Neural cell (in vitro differentiated cells): ENCODE measurements at regions not wholly inside any gene's neighbourhood (a gene's known extent, or its start where the extent isn't known, plus 50 kb on each side); places are given as distances from the start of the nearest gene placed in this dataset.
"Not testable (repeated sequence)": the region's sequence is repeated elsewhere in the genome, so short reads cannot be mapped to it uniquely, and the experiment has no call there.

ENCODE experiments used
- H2AFZ ChIP-seq: fragments of 200-600, 300-800 bp; sonication (generic), shearing (Covaris generic); 2 replicates; pipeline ENCODE4 v1.6.0; 2014; ENCODE audit warnings: low read depth, mild to moderate bottlenecking, antibody characterized with exemption, low read length, moderate library complexity
- H3F3A ChIP-seq: fragments of 200-600 bp; shearing (Covaris generic); 2 replicates; pipeline ENCODE4 v1.6.1; 2016; ENCODE audit warnings: mild to moderate bottlenecking, moderate library complexity, mixed read lengths, antibody characterized with exemption, low read length; ENCODE audit not compliant: insufficient read depth, poor library complexity, severe bottlenecking
- H3K27ac ChIP-seq: fragments of 200-600, 300-800 bp; sonication (generic), shearing (Covaris generic); 2 replicates; pipeline ENCODE4 v1.5.1; 2014; ENCODE audit warnings: mild to moderate bottlenecking, low read length, moderate library complexity
- H3K27me3 ChIP-seq: fragments of 300-800, 200-600 bp; sonication (generic), shearing (Covaris generic); 2 replicates; pipeline ENCODE4 v1.6.0; 2014; ENCODE audit warnings: mild to moderate bottlenecking, low read depth, low read length, moderate library complexity; ENCODE audit not compliant: insufficient read depth
- H3K36me3 ChIP-seq: fragments of 300-800, 200-600 bp; sonication (generic), shearing (Covaris generic); 2 replicates; pipeline ENCODE4 v1.5.1; 2014; ENCODE audit warnings: mild to moderate bottlenecking, antibody characterized with exemption, low read length, moderate library complexity; ENCODE audit not compliant: insufficient read depth
- H3K4me2 ChIP-seq: fragments of 300-800, 200-600 bp; sonication (generic), shearing (Covaris generic); 2 replicates; pipeline ENCODE4 v1.6.0; 2014; ENCODE audit warnings: mild to moderate bottlenecking, low read length
- H3K4me3 ChIP-seq: fragments of 300-800, 200-600 bp; sonication (generic), shearing (Covaris generic); 2 replicates; pipeline ENCODE4 v1.5.1; 2014; ENCODE audit warnings: mild to moderate bottlenecking, low read length, moderate library complexity
- H3K79me2 ChIP-seq: fragments of 200-600 bp; shearing (Covaris generic); replicated peaks from 2 replicates; pipeline ENCODE4 v1.6.0; 2014; ENCODE audit warnings: mild to moderate bottlenecking, low read length, moderate library complexity; ENCODE audit not compliant: insufficient read depth
- H3K9ac ChIP-seq: fragments of 300-800, 200-600 bp; sonication (generic), shearing (Covaris generic); 2 replicates; pipeline ENCODE4 v1.6.1; 2016; ENCODE audit warnings: mild to moderate bottlenecking, low read length, mixed read lengths
- H3K9me2 ChIP-seq: fragments of 200-600 bp; shearing (Covaris generic); 2 replicates; pipeline ENCODE4 v1.6.1; 2016; ENCODE audit warnings: mild to moderate bottlenecking, low read length, mixed read lengths; ENCODE audit not compliant: insufficient read depth
- H3K9me3 ChIP-seq: fragments of 200-600, 300-800 bp; sonication (generic), shearing (Covaris generic); 2 replicates; pipeline ENCODE4 v1.6.1; 2016; ENCODE audit warnings: mild to moderate bottlenecking, mixed run types, low read length, moderate library complexity, mixed read lengths
- H4K20me1 ChIP-seq: fragments of 200-600 bp; shearing (Covaris generic); 2 replicates; pipeline ENCODE4 v1.6.1; 2016; ENCODE audit warnings: mild to moderate bottlenecking, mixed run types; ENCODE audit not compliant: insufficient read depth
- small RNA-seq, 3 experiments: library from RNA; depleted of rRNA; stranded (forward); fragments of <200 nt; gene quantifications; one replicate each; pipeline ENCODE3, GENCODE V24; 2012

DNA sequence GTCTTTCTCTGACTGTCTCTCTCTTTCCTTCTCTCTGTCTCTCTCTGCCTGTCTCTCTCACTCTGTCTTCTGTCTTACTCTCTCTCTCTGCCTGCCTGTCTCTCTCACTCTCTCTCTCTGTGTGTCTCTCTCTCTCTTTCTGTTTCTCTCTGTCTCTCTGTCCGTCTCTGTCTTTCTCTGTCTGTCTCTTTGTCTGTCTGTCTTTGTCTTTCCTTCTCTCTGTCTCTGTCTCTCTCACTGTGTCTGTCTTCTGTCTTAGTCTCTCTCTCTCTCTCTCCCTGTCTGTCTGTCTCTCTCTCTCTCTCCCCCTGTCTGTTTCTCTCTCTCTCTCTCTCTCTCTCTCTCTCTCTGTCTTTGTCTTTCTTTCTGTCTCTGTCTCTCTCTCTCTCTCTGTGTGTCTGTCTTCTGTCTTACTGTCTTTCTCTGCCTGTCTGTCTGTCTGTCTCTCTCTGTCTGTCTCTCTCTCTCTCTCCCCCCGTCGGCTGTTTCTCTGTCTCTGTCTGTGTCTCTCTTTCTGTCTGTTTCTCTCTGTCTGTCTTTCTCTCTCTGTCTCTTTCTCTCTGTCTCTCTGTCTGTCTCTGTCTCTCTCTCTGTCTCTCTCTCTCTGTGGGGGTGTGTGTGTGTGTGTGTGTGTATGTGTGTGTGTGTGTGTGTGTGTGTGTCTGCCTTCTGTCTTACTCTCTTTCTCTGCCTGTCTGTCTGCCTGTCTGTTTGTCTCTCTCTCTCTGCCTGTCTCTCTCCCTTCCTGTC lies 2056.8 kb upstream of the TPTE start:
- H3K9ac ChIP-seq, H3K27ac ChIP-seq, H3K27me3 ChIP-seq: not testable (repeated sequence)

DNA sequence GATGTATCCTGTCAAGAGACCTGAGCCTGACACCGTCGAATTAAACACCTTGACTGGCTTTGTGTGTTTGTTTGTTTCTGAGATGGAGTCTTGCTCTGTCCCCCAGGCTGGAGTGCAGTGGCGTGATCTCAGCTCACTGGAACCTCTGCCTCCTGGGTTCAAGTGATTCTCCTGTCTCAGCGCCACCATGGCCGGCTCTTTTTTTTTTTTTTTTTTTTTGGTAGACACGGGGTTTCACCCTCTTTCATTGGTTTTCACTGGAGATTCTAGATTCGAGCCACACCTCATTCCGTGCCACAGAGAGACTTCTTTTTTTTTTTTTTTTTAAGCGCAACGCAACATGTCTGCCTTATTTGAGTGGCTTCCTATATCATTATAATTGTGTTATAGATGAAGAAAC lies 2054.7 kb upstream of the TPTE start:
- H3K9ac ChIP-seq, H3K4me2 ChIP-seq, H3K79me2 ChIP-seq, H2AFZ ChIP-seq, H3K9me2 ChIP-seq, H3F3A ChIP-seq, H3K27me3 ChIP-seq, H4K20me1 ChIP-seq, H3K4me3 ChIP-seq, H3K9me3 ChIP-seq, H3K36me3 ChIP-seq, H3K27ac ChIP-seq: not testable (repeated sequence)

More for the DNA sequence above, 2056.8 kb upstream of the TPTE start:
- H2AFZ ChIP-seq, H3K79me2 ChIP-seq, H4K20me1 ChIP-seq, H3K9me2 ChIP-seq, H3K4me2 ChIP-seq, H3K4me3 ChIP-seq, H3K9me3 ChIP-seq, H3F3A ChIP-seq, H3K36me3 ChIP-seq: not testable (repeated sequence)

Small RNA genes lying in the stretch of these regions (small RNA-seq; reads per million reads assigned to genes)
- 0 reads per million in 3 experiments for gene MIR6724-3
- gene MIR6724-4: 0 reads per million in 3 experiments
- 0 reads per million in 3 experiments for gene RF01518
- gene RNA5-8SN2: 0 reads per million in 3 experiments
